NOMO-1 treated with DMSO at 0.1 percent for 48 hours (cell line): ENCODE measurements at regions not wholly inside any gene's neighbourhood (a gene's known extent, or its start where the extent isn't known, plus 50 kb on each side); places are given as distances from the start of the nearest gene placed in this dataset.

ENCODE experiments used
- DNase-seq: peaks from one replicate; lab custom pipeline; 2025; ENCODE audit not compliant: unreplicated experiment; lab: John Stamatoyannopoulos, UW

GRCh38 chr16:17877821-17878360 is 407.1 kb upstream of the XYLT1 start:
- DNase-seq = no peak

- no peak for DNase-seq
These were observed 396.2 kb upstream of the XYLT1 start for GRCh38 chr16:17866996-17867395.

- DNase-seq = no peak
These were observed 391.3 kb upstream of the XYLT1 start for GRCh38 chr16:17861981-17862479.

- no peak for DNase-seq
These were observed 387.3 kb upstream of the XYLT1 start for GRCh38 chr16:17858061-17858460.

- no peak for DNase-seq
These were observed 383.2 kb upstream of the XYLT1 start for GRCh38 chr16:17853958-17854357.

GRCh38 chr16:17852977-17853702 is 382.4 kb upstream of the XYLT1 start:
- DNase-seq = peak; percentile 15

- no peak for DNase-seq
These were observed 380.0 kb upstream of the XYLT1 start for GRCh38 chr16:17850581-17851250.

GRCh38 chr16:17847234-17847795 is 376.6 kb upstream of the XYLT1 start:
- DNase-seq = no peak

- DNase-seq = no peak
These were observed 375.3 kb upstream of the XYLT1 start for GRCh38 chr16:17846030-17846429.

- DNase-seq = no peak
These were observed 374.3 kb upstream of the XYLT1 start for GRCh38 chr16:17845031-17845430.

GRCh38 chr16:17843905-17844304 is 373.1 kb upstream of the XYLT1 start:
- DNase-seq = no peak

- no peak for DNase-seq
These were observed 369.1 kb upstream of the XYLT1 start for GRCh38 chr16:17839907-17840306.

GRCh38 chr16:17839272-17839671 is 368.5 kb upstream of the XYLT1 start:
- no peak for DNase-seq

GRCh38 chr16:17836868-17837602 is 366.3 kb upstream of the XYLT1 start:
- DNase-seq = peak; percentile 48

GRCh38 chr16:17835118-17835876 is 364.5 kb upstream of the XYLT1 start:
- peak; percentile 73 for DNase-seq

GRCh38 chr16:17832738-17833137 is 362.0 kb upstream of the XYLT1 start:
- no peak for DNase-seq

- no peak for DNase-seq
These were observed 360.6 kb upstream of the XYLT1 start for GRCh38 chr16:17831330-17831729.

GRCh38 chr16:17830651-17831050 is 359.9 kb upstream of the XYLT1 start:
- DNase-seq = no peak

GRCh38 chr16:17829811-17830210 is 359.1 kb upstream of the XYLT1 start:
- DNase-seq = peak; percentile 57

GRCh38 chr16:17828012-17828411 is 357.3 kb upstream of the XYLT1 start:
- peak; percentile 20 for DNase-seq
